ENCODE measurements at regions not wholly inside any gene's neighbourhood (a gene's known extent, or its start where the extent isn't known, plus 50 kb on each side); places are given as distances from the start of the nearest gene placed in this dataset.
A peak's percentile ranks its signal among the peaks of the same experiment; 100 is the strongest.
"Not testable (repeated sequence)": the region's sequence is repeated elsewhere in the genome, so short reads cannot be mapped to it uniquely, and the experiment has no call there.

- Histone ChIP-seq H3K4me1 (ENCODE audit: control insufficient read depth, insufficient read depth, low read length) (no peaks in the 10 kb centered on the region; the same call in 1 of the 2 replicates), H3K27ac (ENCODE audit: low read depth, low read length) (no peak overlapping the region), H3K9me3 (ENCODE audit: control insufficient read depth, insufficient read depth, low read depth, low read length) (peaks cover 19% of the 10 kb centered on the region), H3K9ac (ENCODE audit: low read length) (no peak overlapping the region), H3K36me3 (ENCODE audit: control insufficient read depth, insufficient read depth, low read length) (no peaks in the 10 kb centered on the region), H3K4me3 (ENCODE audit: low read depth, low read length) (no peak overlapping the region), H3K27me3 (ENCODE audit: control insufficient read depth, insufficient read depth, low read length) (no peaks in the 10 kb centered on the region)
Measured at GRCh38 chr3:6035626-6036025, 825.3 kb upstream of the GRM7 start.

- no peak overlapping the region for H3K9ac ChIP-seq (ENCODE audit: low read length)
Measured at GRCh38 chr3:6039971-6040370, 820.9 kb upstream of the GRM7 start.

GRCh38 chr3:6041894-6042293 is 819.0 kb upstream of the GRM7 start:
- no peaks in the 10 kb centered on the region for H3K4me1 ChIP-seq (ENCODE audit: control insufficient read depth, insufficient read depth, low read length)
- peaks cover 6% of the 10 kb centered on the region for H3K9me3 ChIP-seq (ENCODE audit: control insufficient read depth, insufficient read depth, low read depth, low read length)
- H3K36me3 ChIP-seq (ENCODE audit: control insufficient read depth, insufficient read depth, low read length) = no peaks in the 10 kb centered on the region
- H3K27me3 ChIP-seq (ENCODE audit: control insufficient read depth, insufficient read depth, low read length) = no peaks in the 10 kb centered on the region
- H3K4me3 ChIP-seq (ENCODE audit: low read depth, low read length) = no peak overlapping the region
- H3K9ac ChIP-seq (ENCODE audit: low read length) = no peak overlapping the region
- H3K27ac ChIP-seq (ENCODE audit: low read depth, low read length) = no peak overlapping the region

More at GRCh38 chr3:6039971-6040370, 820.9 kb upstream of the GRM7 start:
- Histone ChIP-seq H3K27me3 (ENCODE audit: control insufficient read depth, insufficient read depth, low read length) (no peaks in the 10 kb centered on the region), H3K4me3 (ENCODE audit: low read depth, low read length) (no peak overlapping the region), H3K27ac (ENCODE audit: low read depth, low read length) (no peak overlapping the region), H3K36me3 (ENCODE audit: control insufficient read depth, insufficient read depth, low read length) (no peaks in the 10 kb centered on the region), H3K9me3 (ENCODE audit: control insufficient read depth, insufficient read depth, low read depth, low read length) (peaks cover 14% of the 10 kb centered on the region), H3K4me1 (ENCODE audit: control insufficient read depth, insufficient read depth, low read length) (no peaks in the 10 kb centered on the region; the same call in 1 of the 2 replicates)

- H3K9ac ChIP-seq (ENCODE audit: low read length) = no peak overlapping the region
- no peaks in the 10 kb centered on the region for H3K36me3 ChIP-seq (ENCODE audit: control insufficient read depth, insufficient read depth, low read length)
- no peak overlapping the region for H3K27ac ChIP-seq (ENCODE audit: low read depth, low read length)
- peaks cover 19% of the 10 kb centered on the region; the same call in 1 of the 2 replicates for H3K9me3 ChIP-seq (ENCODE audit: control insufficient read depth, insufficient read depth, low read depth, low read length)
- no peaks in the 10 kb centered on the region for H3K4me1 ChIP-seq (ENCODE audit: control insufficient read depth, insufficient read depth, low read length)
- no peaks in the 10 kb centered on the region for H3K27me3 ChIP-seq (ENCODE audit: control insufficient read depth, insufficient read depth, low read length)
- no peak overlapping the region for H3K4me3 ChIP-seq (ENCODE audit: low read depth, low read length)
Measured at GRCh38 chr3:6047016-6047415, 813.9 kb upstream of the GRM7 start.

DNA sequence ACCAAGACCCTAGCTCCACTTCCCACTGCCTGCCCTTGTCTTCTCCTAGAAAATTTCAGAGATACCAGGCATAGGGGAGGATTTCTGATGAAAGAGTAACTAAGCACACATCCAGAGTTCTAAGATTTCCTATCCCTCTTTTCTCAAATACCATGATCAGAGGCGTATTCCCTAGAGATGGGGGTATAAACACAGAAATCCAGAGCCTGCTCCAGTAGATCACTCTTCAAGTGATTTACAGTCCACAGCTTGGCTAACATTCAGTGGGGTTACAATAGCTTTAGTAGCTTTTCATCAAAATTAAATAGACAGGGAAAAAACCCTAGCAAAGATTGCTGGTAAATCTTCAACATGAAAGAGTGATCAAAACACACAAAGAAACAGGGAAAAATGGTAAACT is 800.7 kb upstream of the GRM7 start:
- no peaks in the 10 kb centered on the region for H3K9me3 ChIP-seq (ENCODE audit: control insufficient read depth, insufficient read depth, low read depth, low read length)
- H3K9ac ChIP-seq (ENCODE audit: low read length) = no peak overlapping the region
- peaks cover 8% of the 10 kb centered on the region for H3K4me1 ChIP-seq (ENCODE audit: control insufficient read depth, insufficient read depth, low read length)
- H3K36me3 ChIP-seq (ENCODE audit: control insufficient read depth, insufficient read depth, low read length) = no peaks in the 10 kb centered on the region
- no peak overlapping the region for H3K4me3 ChIP-seq (ENCODE audit: low read depth, low read length)
- H3K27ac ChIP-seq (ENCODE audit: low read depth, low read length) = no peak overlapping the region
- no peaks in the 10 kb centered on the region for H3K27me3 ChIP-seq (ENCODE audit: control insufficient read depth, insufficient read depth, low read length)

DNA sequence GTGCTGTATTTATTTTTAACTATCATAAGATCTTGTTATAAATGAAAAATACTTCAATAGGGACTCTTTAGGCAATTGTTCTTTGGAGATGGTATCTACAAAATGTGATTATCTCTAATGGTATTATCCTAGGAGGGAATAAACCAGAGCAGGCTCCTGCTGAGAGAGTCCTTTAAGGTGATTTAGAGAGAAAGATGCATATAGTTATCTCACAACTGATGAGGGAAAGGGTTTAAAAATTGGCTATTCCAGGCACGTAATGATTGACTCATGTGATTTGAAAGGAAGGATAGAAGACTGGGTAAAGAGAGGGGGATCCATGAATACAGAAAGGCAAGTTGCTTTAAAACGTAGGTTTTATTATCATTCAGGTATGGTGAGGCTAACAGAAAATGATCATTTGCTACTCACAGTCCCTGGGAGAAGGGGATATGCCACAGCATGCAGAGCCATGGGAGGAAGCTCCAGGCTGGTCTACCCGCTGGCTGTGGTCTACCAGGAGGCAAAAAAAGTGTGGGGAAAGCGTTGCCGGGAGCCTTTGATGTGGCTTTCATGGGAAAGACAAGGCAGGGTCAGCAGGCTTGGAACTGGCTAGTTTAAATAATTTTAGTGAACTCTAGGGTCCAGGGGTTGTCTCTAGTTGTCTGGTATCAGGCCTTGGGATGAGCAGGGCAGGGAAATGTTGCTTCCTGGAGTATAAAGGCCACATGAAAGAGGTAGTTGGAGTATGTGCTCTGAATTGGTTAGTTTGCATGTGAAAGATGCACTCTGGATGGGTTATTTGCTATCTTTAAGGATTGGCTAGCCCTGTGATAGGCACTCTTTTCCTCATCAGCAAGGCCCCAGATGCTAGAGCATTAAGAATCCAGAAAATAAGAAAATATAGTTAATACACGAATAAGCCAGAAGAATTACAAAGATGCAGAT is 798.4 kb upstream of the GRM7 start:
- no peaks in the 10 kb centered on the region for H3K9me3 ChIP-seq (ENCODE audit: control insufficient read depth, insufficient read depth, low read depth, low read length)
- H3K9ac ChIP-seq (ENCODE audit: low read length) = no peak overlapping the region
- H3K4me1 ChIP-seq (ENCODE audit: control insufficient read depth, insufficient read depth, low read length) = peaks cover 11% of the 10 kb centered on the region
- no peak overlapping the region for H3K27ac ChIP-seq (ENCODE audit: low read depth, low read length)
- H3K27me3 ChIP-seq (ENCODE audit: control insufficient read depth, insufficient read depth, low read length) = no peaks in the 10 kb centered on the region
- H3K36me3 ChIP-seq (ENCODE audit: control insufficient read depth, insufficient read depth, low read length) = no peaks in the 10 kb centered on the region
- H3K4me3 ChIP-seq (ENCODE audit: low read depth, low read length) = no peak overlapping the region

- H3K4me3 ChIP-seq (ENCODE audit: low read depth, low read length) = no peak overlapping the region
- H3K9me3 ChIP-seq (ENCODE audit: control insufficient read depth, insufficient read depth, low read depth, low read length) = no peaks in the 10 kb centered on the region
- H3K9ac ChIP-seq (ENCODE audit: low read length) = no peak overlapping the region
- no peaks in the 10 kb centered on the region for H3K36me3 ChIP-seq (ENCODE audit: control insufficient read depth, insufficient read depth, low read length)
- H3K27me3 ChIP-seq (ENCODE audit: control insufficient read depth, insufficient read depth, low read length) = no peaks in the 10 kb centered on the region
- peaks cover 11% of the 10 kb centered on the region for H3K4me1 ChIP-seq (ENCODE audit: control insufficient read depth, insufficient read depth, low read length)
- H3K27ac ChIP-seq (ENCODE audit: low read depth, low read length) = 0 out of 2 replicates have a peak overlapping the region, but pooled peaks have one; percentile 53
Measured at GRCh38 chr3:6066397-6066796, 794.5 kb upstream of the GRM7 start.

DNA sequence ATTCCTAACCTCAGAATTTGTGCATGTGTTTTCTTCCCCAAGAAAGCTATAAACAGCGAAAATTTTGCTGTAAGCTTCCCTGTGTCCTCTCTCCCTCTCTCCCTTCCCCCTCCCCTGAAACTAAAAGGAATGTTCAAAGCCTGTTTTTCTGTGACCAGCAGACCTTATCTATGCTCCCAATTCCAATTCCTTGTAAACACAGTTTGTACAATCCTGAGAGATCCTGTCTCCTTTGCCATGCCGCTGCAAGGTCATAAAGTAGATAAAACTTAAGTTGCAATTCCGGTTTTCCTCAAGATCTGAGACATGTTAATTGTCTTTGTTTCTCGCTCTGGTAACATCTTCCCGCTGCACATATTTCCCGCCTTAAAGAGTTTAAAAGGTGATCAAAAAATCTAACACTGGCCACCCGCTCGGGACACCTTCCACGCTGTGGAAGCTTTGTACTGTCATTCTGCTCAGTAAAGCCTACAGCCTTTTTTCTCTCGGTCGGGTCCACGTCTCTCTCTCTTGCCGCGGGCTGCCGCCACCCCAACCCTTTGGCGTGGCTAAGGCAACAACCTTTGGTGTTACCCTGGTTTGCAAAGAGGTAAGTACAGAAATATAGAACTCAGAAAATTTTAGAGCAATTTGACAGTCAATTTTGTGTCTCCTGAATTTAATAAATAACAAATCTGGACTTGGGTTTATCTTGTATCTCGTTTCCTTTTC is 793.9 kb upstream of the GRM7 start:
- H3K9me3 ChIP-seq (ENCODE audit: control insufficient read depth, insufficient read depth, low read depth, low read length); H3K27me3 ChIP-seq (ENCODE audit: control insufficient read depth, insufficient read depth, low read length); H3K27ac ChIP-seq (ENCODE audit: low read depth, low read length); H3K9ac ChIP-seq (ENCODE audit: low read length); H3K4me3 ChIP-seq (ENCODE audit: low read depth, low read length); H3K36me3 ChIP-seq (ENCODE audit: control insufficient read depth, insufficient read depth, low read length): not testable (repeated sequence)
- H3K4me1 ChIP-seq (ENCODE audit: control insufficient read depth, insufficient read depth, low read length) = peaks cover 11% of the 10 kb centered on the region

DNA sequence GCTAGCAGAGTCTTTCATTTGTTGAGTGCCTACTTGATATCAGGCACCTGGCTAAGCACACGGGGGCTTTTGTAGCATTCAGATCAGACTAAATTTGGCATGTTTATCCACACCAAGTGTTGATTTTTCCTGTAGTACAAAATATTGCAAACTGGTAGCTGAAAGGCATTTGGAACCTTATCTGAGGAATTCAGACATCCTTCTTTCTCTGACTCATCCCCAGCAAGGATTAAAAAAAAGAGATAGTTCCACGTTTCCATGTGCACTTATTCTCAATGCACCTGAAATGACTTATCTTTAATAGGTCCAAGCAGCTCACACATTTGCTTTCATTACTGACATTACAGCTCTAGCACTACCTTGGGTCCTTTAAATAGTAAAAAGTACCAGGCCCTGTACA is 786.0 kb upstream of the GRM7 start:
- Histone ChIP-seq H3K9ac (ENCODE audit: low read length) (no peak overlapping the region), H3K27me3 (ENCODE audit: control insufficient read depth, insufficient read depth, low read length) (no peaks in the 10 kb centered on the region)

DNA sequence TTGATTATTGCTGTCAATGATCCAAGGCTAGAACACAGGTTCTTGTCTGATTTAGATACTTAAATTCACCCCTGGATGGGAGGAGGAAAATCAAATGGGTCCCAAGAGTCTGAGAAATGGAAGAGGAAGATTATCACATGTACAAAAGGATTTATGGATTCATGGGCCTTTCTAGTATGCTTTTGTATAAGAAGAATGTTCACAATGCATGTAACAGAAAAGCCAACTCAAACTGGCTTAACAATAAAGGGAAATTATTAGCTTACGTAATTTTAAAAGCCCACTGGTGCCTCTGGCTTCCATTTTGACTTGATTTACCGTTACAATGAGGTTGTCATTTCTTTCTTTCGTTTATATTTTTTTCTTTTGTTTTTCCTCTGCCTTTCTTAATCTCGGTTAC is 782.5 kb upstream of the GRM7 start:
- Histone ChIP-seq H3K27me3 (ENCODE audit: control insufficient read depth, insufficient read depth, low read length) (no peaks in the 10 kb centered on the region), H3K36me3 (ENCODE audit: control insufficient read depth, insufficient read depth, low read length) (no peaks in the 10 kb centered on the region)

More for the DNA sequence above, 786.0 kb upstream of the GRM7 start:
- H3K27ac ChIP-seq (ENCODE audit: low read depth, low read length) = no peak overlapping the region
- no peaks in the 10 kb centered on the region for H3K36me3 ChIP-seq (ENCODE audit: control insufficient read depth, insufficient read depth, low read length)
- H3K4me3 ChIP-seq (ENCODE audit: low read depth, low read length) = no peak overlapping the region
- H3K9me3 ChIP-seq (ENCODE audit: control insufficient read depth, insufficient read depth, low read depth, low read length) = no peaks in the 10 kb centered on the region
- no peaks in the 10 kb centered on the region for H3K4me1 ChIP-seq (ENCODE audit: control insufficient read depth, insufficient read depth, low read length)

DNA sequence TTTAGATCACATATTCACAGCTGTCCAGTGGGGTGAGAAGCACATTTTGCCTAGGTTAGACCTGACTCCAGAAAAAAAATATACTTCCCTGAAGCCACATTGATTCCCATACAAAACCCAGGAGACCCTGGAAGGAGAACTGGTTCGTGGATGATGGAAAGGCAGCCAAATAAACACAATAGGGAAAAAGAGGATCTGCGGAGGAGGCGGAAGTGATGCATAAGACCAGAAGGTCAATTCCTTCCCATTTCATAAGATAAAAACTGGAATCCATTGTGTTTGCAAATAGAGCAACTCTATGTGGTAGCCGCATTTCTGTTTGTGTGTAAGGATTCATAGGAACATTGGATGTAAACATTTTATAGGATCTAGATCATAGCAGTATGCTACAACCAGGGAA is 781.9 kb upstream of the GRM7 start:
- Histone ChIP-seq H3K27me3 (ENCODE audit: control insufficient read depth, insufficient read depth, low read length) (no peaks in the 10 kb centered on the region), H3K9ac (ENCODE audit: low read length) (no peak overlapping the region), H3K4me3 (ENCODE audit: low read depth, low read length) (no peak overlapping the region), H3K9me3 (ENCODE audit: control insufficient read depth, insufficient read depth, low read depth, low read length) (no peaks in the 10 kb centered on the region), H3K4me1 (ENCODE audit: control insufficient read depth, insufficient read depth, low read length) (no peaks in the 10 kb centered on the region), H3K36me3 (ENCODE audit: control insufficient read depth, insufficient read depth, low read length) (no peaks in the 10 kb centered on the region), H3K27ac (ENCODE audit: low read depth, low read length) (no peak overlapping the region)

More for the DNA sequence above, 782.5 kb upstream of the GRM7 start:
- Histone ChIP-seq H3K9ac (ENCODE audit: low read length) (no peak overlapping the region), H3K9me3 (ENCODE audit: control insufficient read depth, insufficient read depth, low read depth, low read length) (no peaks in the 10 kb centered on the region), H3K27ac (ENCODE audit: low read depth, low read length) (no peak overlapping the region), H3K4me1 (ENCODE audit: control insufficient read depth, insufficient read depth, low read length) (no peaks in the 10 kb centered on the region), H3K4me3 (ENCODE audit: low read depth, low read length) (no peak overlapping the region)
